Activated CD4-positive, alpha-beta memory T cell treated with anti-CD3 and anti-CD28 coated beads, Interleukin-2, amount 10 ng/mL, durations not matched to agents 7 days and 5 days (primary cell): ENCODE measurements at regions not wholly inside any gene's neighbourhood (a gene's known extent, or its start where the extent isn't known, plus 50 kb on each side); places are given as distances from the start of the nearest gene placed in this dataset.

Experiments used
- CTCF ChIA-PET: fragments of 350-600 bp; sonication (Branson Sonifier 250); formaldehyde crosslinking; loops from one replicate; lab custom pipeline; 2021; ENCODE audit warnings: antibody characterized with exemption, inconsistent platforms; lab: Charles Lee
- POLR2A ChIA-PET: fragments of 350-600 bp; sonication (Branson Sonifier 250); formaldehyde crosslinking; loops from one replicate; lab custom pipeline; 2021; ENCODE audit warnings: antibody characterized with exemption; lab: Charles Lee
- DNase-seq: peaks from one replicate; pipeline ENCODE4 v3.0.0-alpha.2; 2020
- H3K27ac Mint-ChIP-seq: one replicate; pipeline ENCODE4 v1.8.0; 2021; ENCODE audit warnings: mild to moderate bottlenecking, mixed read lengths
- H3K27me3 Mint-ChIP-seq: one replicate; pipeline ENCODE4 v1.8.0; 2021; ENCODE audit warnings: mixed read lengths
- H3K36me3 Mint-ChIP-seq: one replicate; pipeline ENCODE4 v1.8.0; 2021; ENCODE audit warnings: low read depth, mixed read lengths
- H3K4me1 Mint-ChIP-seq: one replicate; pipeline ENCODE4 v1.8.0; 2021; ENCODE audit warnings: mixed read lengths
- H3K4me3 Mint-ChIP-seq: one replicate; pipeline ENCODE4 v1.8.0; 2021; ENCODE audit warnings: mild to moderate bottlenecking, mixed read lengths
- H3K9me3 Mint-ChIP-seq: one replicate; pipeline ENCODE4 v1.8.0; 2021; ENCODE audit warnings: mixed read lengths

- Mint-ChIP-seq H3K4me3 (no peak overlapping the region), H3K27ac (no peak overlapping the region), H3K4me1 (no peaks in the 10 kb centered on the region), H3K36me3 (no peaks in the 10 kb centered on the region), H3K9me3 (no peaks in the 10 kb centered on the region), H3K27me3 (peaks cover 4% of the 10 kb centered on the region)
- CTCF ChIA-PET, result no interaction called here
- POLR2A ChIA-PET, result no interaction called here
- DNase-seq, result no peak
These were observed 118.3 kb upstream of the PDE5A start for GRCh38 chr4:119746951-119747350.

DNA sequence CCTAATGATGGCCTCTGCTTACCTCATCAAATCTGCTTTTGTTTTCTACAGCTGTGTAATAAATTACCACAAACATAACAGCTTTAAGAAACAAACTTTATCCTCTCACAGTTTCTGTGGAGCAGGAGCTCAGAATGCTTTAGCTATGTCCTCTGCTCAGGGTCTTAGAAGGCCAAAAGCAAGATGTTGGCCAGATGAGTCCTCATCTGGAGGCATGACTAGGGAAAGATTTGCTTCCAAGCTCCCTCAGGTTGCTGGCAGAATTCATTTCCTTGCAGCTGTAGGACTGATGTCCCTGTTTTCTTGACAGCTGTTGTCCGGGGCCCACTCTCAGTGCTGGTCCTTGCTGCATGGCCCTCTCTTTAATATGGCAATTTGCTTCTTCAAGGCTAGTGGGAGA lies 116.7 kb upstream of the PDE5A start:
- DNase-seq, result no peak
- ChIA-PET CTCF (interaction anchor here (1.2 kb wide), 1 partner anchor 117 kb away, joined by 3 read pairs; the partner anchor contains the start of gene PDE5A), POLR2A (no interaction called here)
- Mint-ChIP-seq H3K4me3 (no peak overlapping the region), H3K36me3 (no peaks in the 10 kb centered on the region), H3K27ac (no peak overlapping the region), H3K27me3 (peaks cover 4% of the 10 kb centered on the region), H3K9me3 (no peaks in the 10 kb centered on the region), H3K4me1 (no peaks in the 10 kb centered on the region)

GRCh38 chr4:119744580-119744979 lies 116.0 kb upstream of the PDE5A start:
- H3K9me3 Mint-ChIP-seq, result no peaks in the 10 kb centered on the region
- H3K4me3 Mint-ChIP-seq, result no peak overlapping the region
- H3K27me3 Mint-ChIP-seq, result peaks cover 4% of the 10 kb centered on the region
- no peak overlapping the region for H3K27ac Mint-ChIP-seq
- ChIA-PET CTCF (interaction anchor here (1.2 kb wide), 1 partner anchor 116 kb away, joined by 3 read pairs; the partner anchor contains the start of gene PDE5A), POLR2A (no interaction called here)
- no peak for DNase-seq
- no peaks in the 10 kb centered on the region for H3K4me1 Mint-ChIP-seq
- H3K36me3 Mint-ChIP-seq, result no peaks in the 10 kb centered on the region

GRCh38 chr4:119743644-119744043 lies 115.0 kb upstream of the PDE5A start:
- Mint-ChIP-seq H3K9me3 (no peaks in the 10 kb centered on the region), H3K4me3 (no peak overlapping the region), H3K36me3 (no peaks in the 10 kb centered on the region), H3K27ac (no peak overlapping the region), H3K4me1 (no peaks in the 10 kb centered on the region), H3K27me3 (peaks cover 1% of the 10 kb centered on the region)
- DNase-seq, result no peak
- CTCF ChIA-PET, result no interaction called here
- POLR2A ChIA-PET, result no interaction called here

DNA sequence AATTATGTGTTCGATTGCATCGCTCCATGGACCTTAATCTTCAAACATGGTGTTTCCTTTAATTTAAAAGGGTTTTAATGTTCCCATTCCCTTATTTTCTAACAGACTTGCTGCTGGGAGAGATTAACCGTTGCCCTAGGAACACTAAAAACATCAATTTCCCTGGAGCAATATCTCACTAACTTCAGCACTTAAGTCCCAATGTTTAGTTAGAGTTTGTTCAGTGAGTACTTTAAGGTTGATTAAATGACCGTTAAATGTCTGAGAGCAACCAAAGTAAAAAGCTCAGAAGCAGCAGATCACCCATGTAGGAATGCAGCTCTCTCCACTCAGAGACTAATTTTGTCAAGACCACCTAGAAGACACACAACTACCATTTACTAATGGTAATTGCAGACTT lies 111.2 kb upstream of the PDE5A start:
- H3K36me3 Mint-ChIP-seq, result no peaks in the 10 kb centered on the region
- H3K4me1 Mint-ChIP-seq, result no peaks in the 10 kb centered on the region
- no peak overlapping the region for H3K27ac Mint-ChIP-seq
- H3K4me3 Mint-ChIP-seq, result no peak overlapping the region
- no peak for DNase-seq
- H3K9me3 Mint-ChIP-seq, result no peaks in the 10 kb centered on the region
- H3K27me3 Mint-ChIP-seq, result no peaks in the 10 kb centered on the region
- ChIA-PET POLR2A (no interaction called here), CTCF (no interaction called here)

- Mint-ChIP-seq H3K36me3 (no peaks in the 10 kb centered on the region), H3K4me3 (no peak overlapping the region), H3K4me1 (no peaks in the 10 kb centered on the region), H3K9me3 (no peaks in the 10 kb centered on the region), H3K27me3 (no peaks in the 10 kb centered on the region), H3K27ac (no peak overlapping the region)
- DNase-seq, result no peak
- POLR2A ChIA-PET, result no interaction called here
- CTCF ChIA-PET, result no interaction called here
These were observed 110.3 kb upstream of the PDE5A start for GRCh38 chr4:119738901-119739300.

- H3K4me3 Mint-ChIP-seq, result no peak overlapping the region
- H3K36me3 Mint-ChIP-seq, result no peaks in the 10 kb centered on the region
- no peaks in the 10 kb centered on the region for H3K9me3 Mint-ChIP-seq
- ChIA-PET CTCF (no interaction called here), POLR2A (no interaction called here)
- no peaks in the 10 kb centered on the region for H3K4me1 Mint-ChIP-seq
- H3K27me3 Mint-ChIP-seq, result no peaks in the 10 kb centered on the region
- no peak overlapping the region for H3K27ac Mint-ChIP-seq
- DNase-seq, result no peak
These were observed 108.0 kb upstream of the PDE5A start for GRCh38 chr4:119736559-119736958.

- H3K27ac Mint-ChIP-seq, result no peak overlapping the region
- no peaks in the 10 kb centered on the region for H3K27me3 Mint-ChIP-seq
- no peaks in the 10 kb centered on the region for H3K9me3 Mint-ChIP-seq
- POLR2A ChIA-PET, result no interaction called here
- no peak overlapping the region for H3K4me3 Mint-ChIP-seq
- DNase-seq, result no peak
- no peaks in the 10 kb centered on the region for H3K36me3 Mint-ChIP-seq
- CTCF ChIA-PET, result no interaction called here
- no peaks in the 10 kb centered on the region for H3K4me1 Mint-ChIP-seq
These were observed 106.6 kb upstream of the PDE5A start for GRCh38 chr4:119735165-119735651.

GRCh38 chr4:119733431-119733830 lies 104.8 kb upstream of the PDE5A start:
- DNase-seq, result no peak
- POLR2A ChIA-PET, result no interaction called here
- H3K27me3 Mint-ChIP-seq, result peaks cover 3% of the 10 kb centered on the region
- CTCF ChIA-PET, result no interaction called here
- no peaks in the 10 kb centered on the region for H3K4me1 Mint-ChIP-seq
- H3K9me3 Mint-ChIP-seq, result no peaks in the 10 kb centered on the region
- no peak overlapping the region for H3K4me3 Mint-ChIP-seq
- H3K36me3 Mint-ChIP-seq, result no peaks in the 10 kb centered on the region
- no peak overlapping the region for H3K27ac Mint-ChIP-seq

DNA sequence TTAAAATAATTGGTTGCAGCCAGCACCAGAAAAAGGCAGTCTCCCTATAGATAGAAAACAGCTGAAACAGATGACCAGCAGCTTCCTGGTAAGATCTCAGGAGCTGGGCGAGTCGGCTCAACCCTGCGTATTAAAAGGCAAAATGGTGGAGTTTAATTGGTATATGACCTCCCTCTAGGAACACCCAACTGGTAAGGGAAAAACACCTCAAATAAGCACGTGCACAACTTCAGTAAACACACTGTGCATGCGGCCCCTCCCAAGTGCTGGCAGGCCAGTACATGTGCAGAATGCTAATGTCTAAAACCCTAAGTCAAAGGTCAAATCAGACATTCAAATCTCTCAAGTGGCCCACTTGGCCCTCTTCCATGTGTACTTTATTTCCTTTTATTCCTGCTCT lies 103.2 kb upstream of the PDE5A start:
- H3K4me3 Mint-ChIP-seq, result no peak overlapping the region
- DNase-seq, result no peak
- H3K4me1 Mint-ChIP-seq, result no peaks in the 10 kb centered on the region
- no peak overlapping the region for H3K27ac Mint-ChIP-seq
- H3K36me3 Mint-ChIP-seq, result no peaks in the 10 kb centered on the region
- no peaks in the 10 kb centered on the region for H3K9me3 Mint-ChIP-seq
- H3K27me3 Mint-ChIP-seq, result peaks cover 3% of the 10 kb centered on the region
- ChIA-PET POLR2A (no interaction called here), CTCF (no interaction called here)

GRCh38 chr4:119731146-119731742 lies 102.6 kb upstream of the PDE5A start:
- no peak overlapping the region for H3K4me3 Mint-ChIP-seq
- peaks cover 3% of the 10 kb centered on the region for H3K27me3 Mint-ChIP-seq
- no peaks in the 10 kb centered on the region for H3K36me3 Mint-ChIP-seq
- no peaks in the 10 kb centered on the region for H3K4me1 Mint-ChIP-seq
- ChIA-PET CTCF (no interaction called here), POLR2A (no interaction called here)
- no peak for DNase-seq
- H3K27ac Mint-ChIP-seq, result no peak overlapping the region
- H3K9me3 Mint-ChIP-seq, result no peaks in the 10 kb centered on the region

GRCh38 chr4:119730671-119730950 lies 102.0 kb upstream of the PDE5A start:
- Mint-ChIP-seq H3K9me3 (no peaks in the 10 kb centered on the region), H3K27ac (no peak overlapping the region), H3K27me3 (peaks cover 3% of the 10 kb centered on the region), H3K4me3 (no peak overlapping the region), H3K36me3 (no peaks in the 10 kb centered on the region), H3K4me1 (no peaks in the 10 kb centered on the region)
- no peak for DNase-seq
- ChIA-PET POLR2A (no interaction called here), CTCF (no interaction called here)

DNA sequence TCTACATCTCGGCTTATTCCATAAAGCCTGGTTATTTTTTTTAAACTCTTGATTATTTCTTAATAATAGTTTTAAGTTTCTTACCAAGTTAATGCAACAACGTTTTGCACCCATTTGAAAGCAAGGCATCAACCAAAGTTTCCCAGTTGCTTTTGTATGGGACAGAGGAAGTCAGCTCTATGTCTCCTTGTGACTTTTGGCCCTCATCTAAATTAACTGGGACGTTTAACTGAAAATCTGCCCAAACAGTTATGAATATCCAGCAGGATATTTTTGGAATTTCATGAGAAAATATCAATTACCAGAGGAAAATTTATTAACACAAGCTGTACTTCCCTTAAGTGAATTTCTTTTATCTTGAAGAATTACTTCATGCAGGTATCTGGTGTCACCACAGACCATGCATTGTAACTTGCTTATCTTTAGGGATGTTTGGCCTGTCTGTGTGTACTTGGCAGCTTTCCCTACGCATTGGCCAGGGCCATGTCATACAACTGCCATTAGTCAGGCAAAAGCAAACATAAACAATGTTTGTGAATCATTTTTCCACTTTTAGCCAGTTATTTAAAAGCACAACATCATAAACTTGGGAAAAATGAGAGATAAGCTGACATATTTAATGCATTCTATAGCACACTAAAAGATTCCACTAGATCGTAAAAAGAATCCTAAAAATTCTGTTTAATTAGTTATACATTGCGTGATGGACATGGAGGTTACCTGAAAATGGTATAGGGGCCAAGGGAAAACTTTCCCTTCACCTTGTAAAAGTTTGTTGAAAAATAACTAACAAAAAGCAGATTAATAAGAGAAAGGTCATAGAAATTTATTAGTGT lies 101.4 kb upstream of the PDE5A start:
- peaks cover 3% of the 10 kb centered on the region for H3K27me3 Mint-ChIP-seq
- ChIA-PET CTCF (no interaction called here), POLR2A (no interaction called here)
- H3K9me3 Mint-ChIP-seq, result no peaks in the 10 kb centered on the region
- H3K27ac Mint-ChIP-seq, result no peak overlapping the region
- no peaks in the 10 kb centered on the region for H3K4me1 Mint-ChIP-seq
- no peaks in the 10 kb centered on the region for H3K36me3 Mint-ChIP-seq
- no peak for DNase-seq
- H3K4me3 Mint-ChIP-seq, result no peak overlapping the region
